AML-193 (cell line): ENCODE measurements at regions not wholly inside any gene's neighbourhood (a gene's known extent, or its start where the extent isn't known, plus 50 kb on each side); places are given as distances from the start of the nearest gene placed in this dataset.

Source experiments
- DNase-seq, 2 experiments: peaks; one replicate each; lab custom pipeline; 2025; lab: John Stamatoyannopoulos, UW

DNA sequence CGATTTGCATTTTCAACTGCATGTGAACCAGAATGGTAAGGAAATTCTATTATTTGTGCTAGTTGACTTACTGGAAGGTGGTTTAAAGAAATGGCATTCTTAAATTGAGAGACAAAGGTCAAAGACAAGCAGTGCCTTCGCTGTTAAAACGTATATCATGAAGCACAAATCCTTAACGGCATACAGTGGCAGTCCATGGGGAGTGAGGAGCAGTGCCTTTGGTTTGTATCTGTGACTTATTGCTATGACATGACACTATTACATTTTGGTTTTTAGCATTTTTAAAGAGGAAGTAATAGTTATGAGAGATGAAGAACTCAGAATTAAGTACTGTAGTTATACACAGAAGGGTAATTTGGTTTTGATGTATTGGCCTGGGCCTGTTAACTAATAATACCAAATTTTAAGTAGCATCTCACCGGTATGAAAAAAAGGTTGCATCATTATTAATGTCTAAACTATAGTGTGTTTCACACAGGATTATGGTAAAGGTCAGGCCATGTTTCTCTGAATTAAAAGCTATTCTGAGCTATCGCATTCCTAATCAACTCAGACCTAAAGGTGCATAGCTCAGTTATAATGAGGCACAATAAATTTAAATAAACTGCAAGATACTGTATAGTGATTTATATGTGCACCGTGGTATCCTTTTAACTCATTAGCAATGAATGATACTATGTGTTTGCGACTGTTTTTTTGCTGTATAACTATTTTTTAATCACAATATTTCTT is 339.8 kb upstream of the ARRDC3 start:
- no peak for DNase-seq

DNA sequence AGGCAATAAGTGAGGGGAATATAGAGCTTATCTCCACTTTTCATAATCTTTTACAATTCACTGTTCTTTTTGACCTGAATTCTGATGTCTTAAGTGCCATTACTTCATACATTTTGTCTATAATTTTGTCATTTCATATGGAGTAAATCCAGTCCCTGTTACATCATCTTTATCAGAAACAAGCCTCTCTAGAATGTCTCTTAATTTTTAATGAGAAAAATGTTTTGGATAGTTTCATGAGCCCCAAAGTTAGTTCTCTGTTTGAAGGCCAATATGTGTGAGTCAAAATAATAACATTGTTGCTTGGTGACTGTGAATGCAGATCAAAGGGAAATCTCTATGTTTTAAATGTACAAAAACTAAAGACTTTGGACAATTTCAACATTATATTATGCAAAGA is 329.6 kb upstream of the ARRDC3 start:
- no peak for DNase-seq

DNA sequence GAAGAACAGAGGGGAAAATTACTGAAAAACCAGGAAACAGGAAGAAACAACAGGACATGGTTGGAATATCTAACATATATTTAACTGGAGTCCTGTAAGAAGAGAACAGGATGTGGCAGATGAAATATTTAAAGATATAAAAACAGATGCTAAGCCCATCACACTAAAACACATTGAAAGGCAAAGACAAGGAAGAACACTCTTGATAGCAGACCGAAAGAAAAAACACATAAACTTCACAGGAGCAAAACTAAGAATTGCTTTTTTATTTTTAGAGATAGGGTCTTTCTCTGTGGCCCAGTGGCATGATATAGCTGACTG is 324.4 kb upstream of the ARRDC3 start:
- no peak for DNase-seq

- no peak for DNase-seq
Observed at GRCh38 chr5:91706785-91707520, 323.8 kb upstream of the ARRDC3 start.

- DNase-seq: no peak
Observed at GRCh38 chr5:91703128-91703527, 320.0 kb upstream of the ARRDC3 start.

- DNase-seq: no peak
Observed at GRCh38 chr5:91699429-91699828, 316.3 kb upstream of the ARRDC3 start.

- no peak for DNase-seq
Observed at GRCh38 chr5:91691592-91691991, 308.5 kb upstream of the ARRDC3 start.

- no peak for DNase-seq
Observed at GRCh38 chr5:91690921-91691320, 307.8 kb upstream of the ARRDC3 start.

DNA sequence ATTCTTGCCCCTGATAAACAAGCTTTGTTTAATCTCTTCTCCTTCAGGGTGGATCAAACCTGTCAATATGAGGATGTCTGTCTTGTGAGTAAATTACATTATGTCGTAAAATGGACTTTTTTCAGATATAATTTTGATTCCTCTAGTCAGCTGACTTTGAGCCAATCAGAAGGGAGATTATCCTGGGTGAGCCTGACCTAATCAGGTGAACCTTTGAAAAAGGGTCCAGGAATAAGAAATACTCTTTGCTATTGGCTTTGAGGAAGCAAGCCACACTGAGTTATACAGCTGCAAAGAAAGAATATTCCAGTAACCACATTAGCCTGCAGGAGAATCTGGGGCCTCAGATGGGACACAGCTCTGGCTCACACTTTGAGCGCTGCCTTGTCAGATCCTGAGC is 304.3 kb upstream of the ARRDC3 start:
- DNase-seq: no peak

- no peak for DNase-seq
Observed at GRCh38 chr5:91684625-91685024, 301.5 kb upstream of the ARRDC3 start.

DNA sequence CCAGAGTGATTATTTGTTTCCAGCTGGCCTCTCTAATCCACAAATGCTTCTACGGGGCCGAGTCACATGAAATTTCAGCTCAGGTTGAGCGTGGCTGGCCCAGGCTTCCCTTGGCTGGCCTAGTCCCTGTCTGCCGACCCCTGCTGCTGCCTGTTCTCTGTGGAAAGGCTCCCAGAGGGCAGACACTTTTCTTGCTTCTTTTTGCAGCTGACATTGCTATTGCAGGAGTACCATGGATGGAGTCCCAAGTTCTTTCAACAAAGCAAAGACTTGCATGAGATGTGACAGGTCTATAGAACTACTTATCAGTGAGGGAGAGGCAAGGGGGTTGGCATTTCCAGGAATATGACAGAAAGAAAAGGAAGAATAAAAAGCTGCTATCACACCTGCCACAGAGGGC is 287.4 kb upstream of the ARRDC3 start:
- DNase-seq: no peak

DNA sequence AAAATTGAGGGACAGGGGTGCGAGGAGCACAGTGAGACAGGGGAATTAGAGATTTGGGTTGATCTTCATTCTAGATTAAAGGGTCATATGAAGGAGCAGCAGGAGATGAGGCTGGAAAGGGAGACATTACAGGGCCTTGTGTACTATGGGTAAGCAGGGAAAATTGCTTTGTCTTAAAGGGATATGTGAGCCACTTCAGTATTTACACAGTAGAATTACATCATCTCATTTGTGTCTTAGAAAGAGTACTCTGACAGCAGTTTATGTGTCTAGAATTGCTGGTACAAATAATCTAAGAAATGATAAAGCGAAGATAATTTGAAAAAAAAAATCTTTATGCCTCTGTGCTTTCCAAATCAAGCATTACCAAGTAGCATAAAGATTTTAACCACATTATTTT is 287.0 kb upstream of the ARRDC3 start:
- no peak for DNase-seq

DNA sequence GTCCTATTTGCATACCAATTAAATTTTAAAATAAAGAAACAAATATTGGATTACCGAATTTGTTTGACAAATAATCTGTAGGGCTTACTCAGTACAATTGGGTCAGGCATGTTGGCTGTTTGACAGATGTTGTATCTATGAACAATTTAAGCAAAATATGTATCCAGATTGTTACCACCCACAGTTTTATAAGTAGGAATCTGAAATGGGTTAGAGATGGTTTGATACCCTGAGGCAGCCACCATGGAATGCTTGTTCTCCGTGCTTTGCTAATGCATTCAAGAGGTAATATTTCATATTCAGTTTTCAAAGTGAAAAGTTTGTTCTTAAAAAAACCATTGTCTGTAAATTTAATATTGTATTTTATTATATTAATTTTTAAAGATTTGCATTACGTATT is 285.1 kb upstream of the ARRDC3 start:
- no peak for DNase-seq

GRCh38 chr5:91652678-91653077 is 269.6 kb upstream of the ARRDC3 start:
- DNase-seq: no peak

GRCh38 chr5:91651704-91652103 is 268.6 kb upstream of the ARRDC3 start:
- no peak for DNase-seq

DNA sequence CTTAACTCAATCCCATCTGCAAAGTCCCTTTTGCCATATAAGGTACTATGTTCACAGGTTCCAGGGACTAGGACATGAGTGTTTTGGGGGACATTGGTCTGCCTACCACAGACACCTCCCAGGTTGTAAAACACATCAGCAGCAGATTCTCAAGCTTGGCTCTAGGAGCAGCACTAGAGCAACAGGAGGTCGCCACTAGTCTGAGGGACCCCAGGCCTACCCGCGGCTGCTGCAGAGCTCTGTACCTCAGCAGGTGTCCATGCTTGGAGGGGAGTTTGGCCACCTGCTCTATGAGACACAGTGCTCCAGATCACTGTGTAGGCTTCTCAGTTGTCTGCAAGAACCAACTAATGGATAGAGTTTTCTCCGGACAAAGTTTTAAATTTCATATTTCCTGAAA is 262.2 kb upstream of the ARRDC3 start:
- DNase-seq: no peak

- no peak for DNase-seq
Observed at GRCh38 chr5:91643797-91644196, 260.7 kb upstream of the ARRDC3 start.

- DNase-seq: no peak
Observed at GRCh38 chr5:91642581-91642980, 259.5 kb upstream of the ARRDC3 start.

DNA sequence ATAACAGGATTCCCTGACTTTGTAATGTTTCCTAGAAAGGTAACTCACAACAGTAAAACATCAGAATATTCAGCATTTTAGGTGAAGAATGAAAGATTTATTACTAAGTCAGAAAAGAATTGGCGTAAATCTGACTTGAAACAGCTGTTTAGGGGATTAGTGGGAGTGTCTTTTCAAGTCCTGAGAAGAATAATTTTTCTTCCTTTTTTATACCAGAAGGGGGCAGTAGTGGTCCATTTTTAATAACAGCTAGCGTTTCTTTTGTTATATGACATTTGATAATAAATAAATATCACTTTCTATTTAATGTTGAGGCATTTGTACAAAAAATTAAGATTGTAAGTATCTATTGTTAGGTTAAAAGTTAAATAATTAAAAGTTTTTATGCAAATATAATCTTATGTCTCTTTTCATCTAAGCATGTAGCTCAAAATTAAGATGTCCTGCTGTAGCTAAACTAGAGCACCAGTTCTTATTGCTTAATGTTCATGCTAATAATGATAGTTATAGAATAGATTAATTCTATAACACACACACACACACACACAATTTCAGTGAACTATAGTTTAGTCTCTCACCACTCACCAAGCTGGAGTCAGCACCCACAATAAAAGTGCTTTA is 258.7 kb upstream of the ARRDC3 start:
- DNase-seq: peak; percentile 40 to 45

GRCh38 chr5:91639744-91640143 is 256.6 kb upstream of the ARRDC3 start:
- no peak for DNase-seq

DNA sequence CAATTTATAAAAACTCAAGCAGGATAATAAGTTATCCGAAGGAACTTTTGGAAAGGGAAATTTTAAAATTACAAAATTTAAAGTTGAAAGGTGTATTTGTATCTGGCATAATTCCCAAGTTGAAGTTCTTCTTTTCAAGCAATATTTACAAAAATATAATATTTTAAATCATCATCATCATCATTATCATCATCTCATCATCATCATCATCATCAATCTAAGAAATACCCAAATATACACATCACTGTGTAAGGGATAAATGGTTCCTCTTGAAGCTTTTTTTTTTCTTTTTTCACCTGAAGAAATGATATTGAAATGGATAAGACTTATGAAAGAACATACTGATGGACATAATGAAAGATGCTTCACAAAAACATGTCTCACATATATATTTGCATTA is 254.9 kb upstream of the ARRDC3 start:
- no peak for DNase-seq

DNA sequence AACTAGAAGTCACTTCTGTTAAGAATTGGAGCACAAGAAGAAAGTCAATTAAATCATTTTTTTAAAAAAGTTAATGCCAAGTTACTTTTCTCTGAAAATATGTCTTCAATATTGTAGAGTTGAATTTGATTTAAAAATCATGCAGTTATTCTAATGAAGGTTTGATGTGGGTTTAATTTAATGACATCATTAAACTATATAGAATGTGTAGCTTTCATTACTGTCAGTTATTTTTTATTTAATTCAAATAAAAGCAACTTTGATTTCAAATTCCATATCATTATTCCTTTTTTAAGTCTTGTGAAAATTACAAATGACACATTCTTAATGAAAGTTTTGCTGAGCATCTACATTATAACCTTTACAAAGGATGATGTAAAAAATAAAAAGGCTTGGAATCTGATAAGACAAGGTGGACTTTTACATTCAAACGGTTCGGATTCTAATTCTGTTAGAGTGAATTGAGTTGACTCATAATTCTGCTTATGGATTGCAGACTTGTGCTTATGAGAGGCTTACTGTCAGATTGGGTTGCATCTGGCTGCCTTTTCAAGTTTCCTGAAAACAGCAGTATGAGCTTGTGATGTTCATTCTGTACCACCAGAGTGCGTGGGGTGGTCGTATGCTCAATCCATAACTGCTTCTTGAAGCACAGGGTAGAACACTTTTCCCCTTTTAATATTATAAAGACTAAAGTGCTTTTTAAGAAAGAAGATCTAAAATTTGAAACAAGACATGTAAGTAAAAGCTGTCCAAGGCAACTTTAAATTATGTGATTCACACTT is 253.0 kb upstream of the ARRDC3 start:
- no peak for DNase-seq

GRCh38 chr5:91632871-91633270 is 249.8 kb upstream of the ARRDC3 start:
- no peak for DNase-seq
